HepG2 (cell line): ENCODE measurements at regions not wholly inside any gene's neighbourhood (a gene's known extent, or its start where the extent isn't known, plus 50 kb on each side); places are given as distances from the start of the nearest gene placed in this dataset.

ENCODE experiments used
- ATAC-seq: fragments of 200-7000 bp; cut with Tn5 transposase; 3 replicates; pipeline ENCODE4 v1.9.1; 2020; ENCODE audit warnings: mild to moderate bottlenecking, moderate library complexity
- BruUV-seq: library from RNA; stranded (reverse); fragments of 400-500 nt; replicated peaks from 2 replicates; lab custom pipeline; 2021; lab: Mats Ljungman, UMichigan
- CTCF ChIA-PET: fragments of 300-600 bp; formaldehyde crosslinking; extraction: SDS; loops from one replicate; lab custom pipeline; 2021; ENCODE audit warnings: low total read pairs, inconsistent platforms, low intra/inter-chr PET ratio; lab: Yijun Ruan, JAX
- POLR2A ChIA-PET: fragments of 350-600 bp; sonication (Branson Sonifier 250); formaldehyde crosslinking; loops from one replicate; lab custom pipeline; 2020; ENCODE audit warnings: antibody characterized with exemption, inconsistent platforms; lab: Yijun Ruan, JAX
- DNase-seq: peaks from one replicate; pipeline ENCODE4 v3.0.0-alpha.2; 2015; ENCODE audit warnings: low spot score
- FAIRE-seq: peaks from 3 replicates; lab custom pipeline; 2011; peaks lifted over from hg19 to GRCh38; lab: Jason Lieb, UNC
- H2AFZ ChIP-seq: one replicate; pipeline ENCODE4 v1.6.1; 2011; ENCODE audit warnings: low read length, inconsistent platforms
- H3K27ac ChIP-seq: fragments of 300-600 bp; 3 replicates; pipeline ENCODE4 v1.8.0; 2011; ENCODE audit warnings: mixed run types, mild to moderate bottlenecking, mixed read lengths, low read length, inconsistent platforms; ENCODE audit not compliant: insufficient read depth; ENCODE audit errors: extremely low read length
- H3K27me3 ChIP-seq, 2 experiments: fragments of 200-600 bp in 1 of 2; 2 replicates in 1 of 2; 3 replicates in 1 of 2; pipeline versions ENCODE4 v1.6.0 to v1.8.0; 2011; ENCODE audit warnings: low read length in 2 of 2, mild to moderate bottlenecking in 2 of 2, moderate library complexity in 2 of 2, inconsistent platforms in 1 of 2; ENCODE audit not compliant: insufficient read depth in 2 of 2, control insufficient read depth in 1 of 2
- H3K36me3 ChIP-seq, 2 experiments: fragments of 200-600 bp in 1 of 2; replicated peaks in 1 of 2; 2 replicates in 1 of 2; 3 replicates in 1 of 2; pipeline versions ENCODE4 v1.5.1 to v1.8.0; 2011; ENCODE audit warnings: low read length in 2 of 2, inconsistent platforms in 1 of 2; ENCODE audit not compliant: insufficient read depth in 2 of 2, control insufficient read depth in 1 of 2
- H3K4me1 ChIP-seq: 2 replicates; pipeline ENCODE4 v1.5.1; 2012; ENCODE audit warnings: low read length, inconsistent platforms; ENCODE audit not compliant: insufficient read depth
- H3K4me2 ChIP-seq: 2 replicates; pipeline ENCODE4 v1.6.0; 2011; ENCODE audit warnings: low read depth, low read length, inconsistent platforms
- H3K4me3 ChIP-seq, 3 experiments: fragments of 200-600 bp in 1 of 3; sonication (generic), shearing (Covaris generic) in 1 of 3; replicated peaks in 1 of 3; 2 replicates each; pipeline ENCODE4 v1.5.1; 2011 to 2016; ENCODE audit warnings: low read length in 3 of 3, inconsistent platforms in 2 of 3, low read depth in 2 of 3, mild to moderate bottlenecking in 2 of 3, control low read depth in 1 of 3, mixed read lengths in 1 of 3; ENCODE audit not compliant: insufficient read depth in 1 of 3
- H3K79me2 ChIP-seq: one replicate; pipeline ENCODE4 v1.6.1; 2011; ENCODE audit warnings: low read length, inconsistent platforms; ENCODE audit not compliant: insufficient read depth
- H3K9ac ChIP-seq: 2 replicates; pipeline ENCODE4 v1.6.0; 2011; ENCODE audit warnings: mild to moderate bottlenecking, low read depth, low read length, inconsistent platforms; ENCODE audit not compliant: insufficient read depth
- H3K9me3 ChIP-seq: 2 replicates; pipeline ENCODE4 v1.5.1; 2012; ENCODE audit warnings: mild to moderate bottlenecking, low read length
- H4K20me1 ChIP-seq: 2 replicates; pipeline ENCODE4 v1.6.0; 2011; ENCODE audit warnings: inconsistent platforms, mild to moderate bottlenecking, low read length, moderate library complexity; ENCODE audit not compliant: insufficient read depth
- BRCA1 ChIP-seq: sonication (generic); formaldehyde crosslinking; IDR thresholded peaks from 2 replicates; pipeline ENCODE4 v1.4.0; 2020; ENCODE audit warnings: missing genetic modification reagents
- ELF4 ChIP-seq: sonication (generic); formaldehyde crosslinking; IDR thresholded peaks from 2 replicates; pipeline ENCODE4 v1.5.0; 2020; ENCODE audit warnings: missing genetic modification reagents, mild to moderate bottlenecking, moderate library complexity, borderline replicate concordance
- HDAC1 ChIP-seq: sonication (generic); formaldehyde crosslinking; IDR thresholded peaks from 2 replicates; pipeline ENCODE4 v1.5.1; 2020; ENCODE audit warnings: mild to moderate bottlenecking, missing genetic modification reagents
- HNRNPL ChIP-seq: fragments of 200-400 bp; formaldehyde crosslinking; IDR thresholded peaks from 2 replicates; pipeline ENCODE4 v1.6.1; 2017; ENCODE audit warnings: mild to moderate bottlenecking, low read depth, low read length
- HOXD1 ChIP-seq: sonication (generic); formaldehyde crosslinking; IDR thresholded peaks from 2 replicates; pipeline ENCODE4 v1.5.0; 2020; ENCODE audit warnings: missing genetic modification reagents
- NFE2 ChIP-seq: sonication (generic); formaldehyde crosslinking; IDR thresholded peaks from 2 replicates; pipeline ENCODE4 v1.4.0; 2020; ENCODE audit warnings: missing genetic modification reagents
- SMAD3 ChIP-seq: sonication (generic); formaldehyde crosslinking; IDR thresholded peaks from 2 replicates; pipeline ENCODE4 v1.4.0; 2020; ENCODE audit warnings: missing genetic modification reagents
- SPEN ChIP-seq: sonication (generic); formaldehyde crosslinking; IDR thresholded peaks from 2 replicates; pipeline ENCODE4 v1.5.1; 2020; ENCODE audit warnings: low read depth, mild to moderate bottlenecking, missing genetic modification reagents
- ZNF550 ChIP-seq: sonication (generic); formaldehyde crosslinking; IDR thresholded peaks from 2 replicates; pipeline ENCODE4 v1.4.0; 2020; ENCODE audit warnings: mild to moderate bottlenecking, missing genetic modification reagents, borderline replicate concordance
- ZNF558 ChIP-seq: sonication (generic); formaldehyde crosslinking; IDR thresholded peaks from 2 replicates; pipeline ENCODE4 v1.9.0; 2022; ENCODE audit warnings: mild to moderate bottlenecking, missing genetic modification reagents, borderline replicate concordance
- WGBS: methylation state at CpG from one replicate; pipeline ENCODE4 v1.1.6; 2017; ENCODE audit warnings: low lambda C conversion rate; 5-methylcytosine and 5-hydroxymethylcytosine counted together
- in situ Hi-C: cut with HindIII; loops from 2 replicates; pipeline ENCODE4 v1.10.0; 2017; ENCODE audit warnings: low pct_unique_long_range_greater_than_20kb; ENCODE audit not compliant: extremely low pct_ligation_motif_present
- intact Hi-C: fragments of 100-400 bp; cut with micrococcal nuclease; formaldehyde crosslinking; loops from one replicate; pipeline ENCODE4 v1.10.0; 2022; ENCODE audit not compliant: unreplicated experiment
- TF ChIP-seq, protein P1 (sequence below): sonication (generic); formaldehyde crosslinking; IDR thresholded peaks from 2 replicates; pipeline ENCODE4 v1.4.0; 2020; ENCODE audit warnings: mild to moderate bottlenecking, missing genetic modification reagents
- TF ChIP-seq, protein P2 (sequence below): IDR thresholded peaks from 2 replicates; pipeline ENCODE4 v1.6.1; 2012; ENCODE audit warnings: low read length, improper control_type of control experiment
- TF ChIP-seq, protein P3 (sequence below): sonication (generic); formaldehyde crosslinking; IDR thresholded peaks from 2 replicates; pipeline ENCODE4 v1.5.0; 2020; ENCODE audit warnings: missing genetic modification reagents
- TF ChIP-seq, protein P4 (sequence below): sonication (generic); formaldehyde crosslinking; IDR thresholded peaks from 2 replicates; pipeline ENCODE4 v1.5.0; 2020; ENCODE audit warnings: mild to moderate bottlenecking, missing genetic modification reagents

DNA sequence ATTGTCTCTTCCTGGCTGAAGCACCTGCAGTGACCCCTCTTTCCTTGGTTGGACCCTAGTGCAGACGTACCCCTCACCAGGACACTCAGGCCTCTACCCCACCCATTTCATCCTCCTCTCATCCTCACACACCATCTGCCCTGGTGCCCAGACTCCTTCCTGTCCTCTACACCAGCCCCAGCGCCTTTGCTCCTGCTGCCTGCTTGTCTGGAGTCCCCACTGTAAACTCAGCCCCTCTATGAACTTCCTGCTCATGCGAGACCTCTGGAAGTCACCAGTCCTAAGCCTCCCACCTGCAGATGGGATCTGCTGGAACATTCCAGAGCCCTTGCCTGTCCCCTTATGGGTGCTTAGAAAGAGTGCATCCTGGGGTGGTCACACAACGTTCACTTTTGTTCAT, 242.5 kb downstream of the ADGRD1 start:
- intact Hi-C loops = no loop called here
- H3K36me3 ChIP-seq = no peaks in the 10 kb centered on the region
- no peak overlapping the region for H3K27ac ChIP-seq
- no peak for ATAC-seq
- H3K4me3 ChIP-seq = no peak overlapping the region
- WGBS = 11% methylated on average over 4 of the region's 4 CpGs
- BruUV-seq = no TSS peak
- TF ChIP-seq ELF4 (CRISPR knock-in tag) (no peak), HNRNPL (no peak), HOXD1 (no peak), NFE2 (CRISPR knock-in tag) (no peak), SPEN (no peak), BRCA1 (CRISPR knock-in tag) (no peak), ZNF558 (CRISPR knock-in tag) (no peak), SMAD3 (no peak), HDAC1 (CRISPR knock-in tag) (no peak), ZNF550 (CRISPR knock-in tag) (no peak)
- TF ChIP-seq, protein P1, sequence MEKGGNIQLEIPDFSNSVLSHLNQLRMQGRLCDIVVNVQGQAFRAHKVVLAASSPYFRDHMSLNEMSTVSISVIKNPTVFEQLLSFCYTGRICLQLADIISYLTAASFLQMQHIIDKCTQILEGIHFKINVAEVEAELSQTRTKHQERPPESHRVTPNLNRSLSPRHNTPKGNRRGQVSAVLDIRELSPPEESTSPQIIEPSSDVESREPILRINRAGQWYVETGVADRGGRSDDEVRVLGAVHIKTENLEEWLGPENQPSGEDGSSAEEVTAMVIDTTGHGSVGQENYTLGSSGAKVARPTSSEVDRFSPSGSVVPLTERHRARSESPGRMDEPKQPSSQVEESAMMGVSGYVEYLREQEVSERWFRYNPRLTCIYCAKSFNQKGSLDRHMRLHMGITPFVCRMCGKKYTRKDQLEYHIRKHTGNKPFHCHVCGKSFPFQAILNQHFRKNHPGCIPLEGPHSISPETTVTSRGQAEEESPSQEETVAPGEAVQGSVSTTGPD (CRISPR knock-in tag) = no peak
- TF ChIP-seq, protein P2, sequence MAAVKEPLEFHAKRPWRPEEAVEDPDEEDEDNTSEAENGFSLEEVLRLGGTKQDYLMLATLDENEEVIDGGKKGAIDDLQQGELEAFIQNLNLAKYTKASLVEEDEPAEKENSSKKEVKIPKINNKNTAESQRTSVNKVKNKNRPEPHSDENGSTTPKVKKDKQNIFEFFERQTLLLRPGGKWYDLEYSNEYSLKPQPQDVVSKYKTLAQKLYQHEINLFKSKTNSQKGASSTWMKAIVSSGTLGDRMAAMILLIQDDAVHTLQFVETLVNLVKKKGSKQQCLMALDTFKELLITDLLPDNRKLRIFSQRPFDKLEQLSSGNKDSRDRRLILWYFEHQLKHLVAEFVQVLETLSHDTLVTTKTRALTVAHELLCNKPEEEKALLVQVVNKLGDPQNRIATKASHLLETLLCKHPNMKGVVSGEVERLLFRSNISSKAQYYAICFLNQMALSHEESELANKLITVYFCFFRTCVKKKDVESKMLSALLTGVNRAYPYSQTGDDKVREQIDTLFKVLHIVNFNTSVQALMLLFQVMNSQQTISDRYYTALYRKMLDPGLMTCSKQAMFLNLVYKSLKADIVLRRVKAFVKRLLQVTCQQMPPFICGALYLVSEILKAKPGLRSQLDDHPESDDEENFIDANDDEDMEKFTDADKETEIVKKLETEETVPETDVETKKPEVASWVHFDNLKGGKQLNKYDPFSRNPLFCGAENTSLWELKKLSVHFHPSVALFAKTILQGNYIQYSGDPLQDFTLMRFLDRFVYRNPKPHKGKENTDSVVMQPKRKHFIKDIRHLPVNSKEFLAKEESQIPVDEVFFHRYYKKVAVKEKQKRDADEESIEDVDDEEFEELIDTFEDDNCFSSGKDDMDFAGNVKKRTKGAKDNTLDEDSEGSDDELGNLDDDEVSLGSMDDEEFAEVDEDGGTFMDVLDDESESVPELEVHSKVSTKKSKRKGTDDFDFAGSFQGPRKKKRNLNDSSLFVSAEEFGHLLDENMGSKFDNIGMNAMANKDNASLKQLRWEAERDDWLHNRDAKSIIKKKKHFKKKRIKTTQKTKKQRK = no peak
- TF ChIP-seq, protein P3, sequence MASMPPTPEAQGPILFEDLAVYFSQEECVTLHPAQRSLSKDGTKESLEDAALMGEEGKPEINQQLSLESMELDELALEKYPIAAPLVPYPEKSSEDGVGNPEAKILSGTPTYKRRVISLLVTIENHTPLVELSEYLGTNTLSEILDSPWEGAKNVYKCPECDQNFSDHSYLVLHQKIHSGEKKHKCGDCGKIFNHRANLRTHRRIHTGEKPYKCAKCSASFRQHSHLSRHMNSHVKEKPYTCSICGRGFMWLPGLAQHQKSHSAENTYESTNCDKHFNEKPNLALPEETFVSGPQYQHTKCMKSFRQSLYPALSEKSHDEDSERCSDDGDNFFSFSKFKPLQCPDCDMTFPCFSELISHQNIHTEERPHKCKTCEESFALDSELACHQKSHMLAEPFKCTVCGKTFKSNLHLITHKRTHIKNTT = no peak
- TF ChIP-seq, protein P4, sequence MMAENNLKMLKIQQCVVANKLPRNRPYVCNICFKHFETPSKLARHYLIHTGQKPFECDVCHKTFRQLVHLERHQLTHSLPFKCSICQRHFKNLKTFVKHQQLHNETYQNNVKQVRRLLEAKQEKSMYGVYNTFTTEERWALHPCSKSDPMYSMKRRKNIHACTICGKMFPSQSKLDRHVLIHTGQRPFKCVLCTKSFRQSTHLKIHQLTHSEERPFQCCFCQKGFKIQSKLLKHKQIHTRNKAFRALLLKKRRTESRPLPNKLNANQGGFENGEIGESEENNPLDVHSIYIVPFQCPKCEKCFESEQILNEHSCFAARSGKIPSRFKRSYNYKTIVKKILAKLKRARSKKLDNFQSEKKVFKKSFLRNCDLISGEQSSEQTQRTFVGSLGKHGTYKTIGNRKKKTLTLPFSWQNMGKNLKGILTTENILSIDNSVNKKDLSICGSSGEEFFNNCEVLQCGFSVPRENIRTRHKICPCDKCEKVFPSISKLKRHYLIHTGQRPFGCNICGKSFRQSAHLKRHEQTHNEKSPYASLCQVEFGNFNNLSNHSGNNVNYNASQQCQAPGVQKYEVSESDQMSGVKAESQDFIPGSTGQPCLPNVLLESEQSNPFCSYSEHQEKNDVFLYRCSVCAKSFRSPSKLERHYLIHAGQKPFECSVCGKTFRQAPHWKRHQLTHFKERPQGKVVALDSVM (CRISPR knock-in tag) = no peak
- H3K9ac ChIP-seq = no peak overlapping the region
- H4K20me1 ChIP-seq = no peaks in the 10 kb centered on the region
- POLR2A ChIA-PET = no interaction called here
- CTCF ChIA-PET = no interaction called here
- H3K27me3 ChIP-seq = peaks cover 0 to 21% of the 10 kb centered on the region in 2 experiments; a peak in 2 of 5 replicates
- no peaks in the 10 kb centered on the region for H3K4me1 ChIP-seq
- no peak for FAIRE-seq
- no peak overlapping the region for H2AFZ ChIP-seq
- no peak for DNase-seq
- H3K4me2 ChIP-seq = no peak overlapping the region
- in situ Hi-C loops = no loop called here
- no peaks in the 10 kb centered on the region for H3K79me2 ChIP-seq
- no peaks in the 10 kb centered on the region for H3K9me3 ChIP-seq
